GM19468 (cell line): ENCODE measurements at regions not wholly inside any gene's neighbourhood (a gene's known extent, or its start where the extent isn't known, plus 50 kb on each side); places are given as distances from the start of the nearest gene placed in this dataset.
A peak's percentile ranks its signal among the peaks of the same experiment; 100 is the strongest.

Source experiments
- ATAC-seq: cut with Tn5 transposase; IDR thresholded peaks from one replicate; pipeline ENCODE4 v1.9.1; 2021; ENCODE audit warnings: mild to moderate bottlenecking, moderate library complexity, moderate number of reproducible peaks; ENCODE audit not compliant: unreplicated experiment; ENCODE audit errors: extremely low read depth

GRCh38 chr9:16025627-16026026 lies 472.8 kb downstream of the CCDC171 start:
- ATAC-seq: no peak

GRCh38 chr9:16026886-16027285 lies 474.0 kb downstream of the CCDC171 start:
- ATAC-seq: no peak

- no peak for ATAC-seq
Observed at GRCh38 chr9:16028548-16028947, 475.7 kb downstream of the CCDC171 start.

GRCh38 chr9:16029046-16029615 lies 476.3 kb downstream of the CCDC171 start:
- no peak for ATAC-seq

GRCh38 chr9:16029796-16030363 lies 477.0 kb downstream of the CCDC171 start:
- ATAC-seq: no peak

GRCh38 chr9:16030528-16031185 lies 477.8 kb downstream of the CCDC171 start:
- ATAC-seq: peak; percentile 71

GRCh38 chr9:16031486-16031885 lies 478.6 kb downstream of the CCDC171 start:
- ATAC-seq: no peak

GRCh38 chr9:16031971-16032370 lies 479.1 kb downstream of the CCDC171 start:
- ATAC-seq: no peak

- no peak for ATAC-seq
Observed at GRCh38 chr9:16032799-16033198, 480.0 kb downstream of the CCDC171 start.

- ATAC-seq: no peak
Observed at GRCh38 chr9:16033253-16033652, 480.4 kb downstream of the CCDC171 start.

- ATAC-seq: no peak
Observed at GRCh38 chr9:16033921-16034691, 481.3 kb downstream of the CCDC171 start.

GRCh38 chr9:16039218-16039987 lies 486.6 kb downstream of the CCDC171 start:
- ATAC-seq: no peak

- no peak for ATAC-seq
Observed at GRCh38 chr9:16039988-16040761, 487.3 kb downstream of the CCDC171 start.

GRCh38 chr9:16043756-16044578 lies 491.1 kb downstream of the CCDC171 start:
- no peak for ATAC-seq

GRCh38 chr9:16044579-16044881 lies 491.7 kb downstream of the CCDC171 start:
- ATAC-seq: no peak

GRCh38 chr9:16045651-16046280 lies 492.9 kb downstream of the CCDC171 start:
- ATAC-seq: no peak

- no peak for ATAC-seq
Observed at GRCh38 chr9:16046713-16047112, 493.9 kb downstream of the CCDC171 start.

- ATAC-seq: no peak
Observed at GRCh38 chr9:16048129-16048528, 495.3 kb downstream of the CCDC171 start.

GRCh38 chr9:16052146-16052545 lies 499.3 kb downstream of the CCDC171 start:
- no peak for ATAC-seq
